Trophoblast cell (in vitro differentiated cells and primary cell): ENCODE measurements at regions not wholly inside any gene's neighbourhood (a gene's known extent, or its start where the extent isn't known, plus 50 kb on each side); places are given as distances from the start of the nearest gene placed in this dataset.

Experiments
- DNase-seq, 2 donors: peaks; one replicate each; pipeline ENCODE4 v3.0.0-alpha.2; 2016
- H2AFZ ChIP-seq: 2 replicates; pipeline ENCODE4 v1.6.1; 2013; ENCODE audit warnings: low read length, moderate library complexity, mild to moderate bottlenecking; ENCODE audit not compliant: insufficient read depth, poor library complexity
- H2AK5ac ChIP-seq: 2 replicates; pipeline ENCODE4 v1.6.1; 2013; ENCODE audit warnings: mild to moderate bottlenecking, low read length
- H2BK120ac ChIP-seq: 2 replicates; pipeline ENCODE4 v1.6.1; 2013; ENCODE audit warnings: low read length, mild to moderate bottlenecking, moderate library complexity; ENCODE audit not compliant: insufficient read depth, poor library complexity
- H2BK12ac ChIP-seq: 2 replicates; pipeline ENCODE4 v1.6.1; 2013; ENCODE audit warnings: mild to moderate bottlenecking, low read length, moderate library complexity
- H2BK5ac ChIP-seq: 2 replicates; pipeline ENCODE4 v1.6.1; 2013; ENCODE audit warnings: low read length, low read depth, moderate library complexity, mild to moderate bottlenecking; ENCODE audit not compliant: poor library complexity
- H3K14ac ChIP-seq: 2 replicates; pipeline ENCODE4 v1.6.1; 2013; ENCODE audit warnings: mild to moderate bottlenecking, low read length
- H3K18ac ChIP-seq: 2 replicates; pipeline ENCODE4 v1.6.1; 2013; ENCODE audit warnings: mild to moderate bottlenecking, low read length
- H3K23ac ChIP-seq: 2 replicates; pipeline ENCODE4 v1.6.1; 2013; ENCODE audit warnings: low read length
- H3K27ac ChIP-seq: 2 replicates; pipeline ENCODE4 v1.5.1; 2013; ENCODE audit warnings: low read depth, mild to moderate bottlenecking, inconsistent platforms, low read length, moderate library complexity
- H3K27me3 ChIP-seq: 2 replicates; pipeline ENCODE4 v1.6.1; 2013; ENCODE audit warnings: inconsistent platforms, mild to moderate bottlenecking, low read length, moderate library complexity; ENCODE audit not compliant: insufficient read depth
- H3K36me3 ChIP-seq, 2 experiments: 1 replicate in 1 of 2; 2 replicates in 1 of 2; pipeline ENCODE4 v1.6.1; 2013; ENCODE audit warnings: low read length in 2 of 2, mild to moderate bottlenecking in 2 of 2, moderate library complexity in 1 of 2; ENCODE audit not compliant: insufficient read depth in 2 of 2, control insufficient read depth in 1 of 2
- H3K4ac ChIP-seq: 2 replicates; pipeline ENCODE4 v1.6.1; 2013; ENCODE audit warnings: low read depth, mild to moderate bottlenecking, low read length, moderate library complexity
- H3K4me1 ChIP-seq, 2 experiments: 1 replicate in 1 of 2; 2 replicates in 1 of 2; pipeline ENCODE4 v1.6.1; 2013; ENCODE audit warnings: low read length in 2 of 2, mild to moderate bottlenecking in 2 of 2, moderate library complexity in 1 of 2; ENCODE audit not compliant: insufficient read depth in 2 of 2, control insufficient read depth in 1 of 2
- H3K4me2 ChIP-seq: 2 replicates; pipeline ENCODE4 v1.6.1; 2013; ENCODE audit warnings: inconsistent platforms, mild to moderate bottlenecking, low read length, moderate library complexity
- H3K4me3 ChIP-seq: 2 replicates; pipeline ENCODE4 v1.5.1; 2013; ENCODE audit warnings: mild to moderate bottlenecking, low read depth, low read length, inconsistent platforms
- H3K79me1 ChIP-seq: one replicate; pipeline ENCODE4 v1.6.1; 2013; ENCODE audit warnings: low read length
- H3K79me2 ChIP-seq: 2 replicates; pipeline ENCODE4 v1.6.1; 2013; ENCODE audit warnings: low read length, mild to moderate bottlenecking; ENCODE audit not compliant: control insufficient read depth, insufficient read depth, poor library complexity
- H3K9ac ChIP-seq: 2 replicates; pipeline ENCODE4 v1.6.1; 2013; ENCODE audit warnings: mild to moderate bottlenecking, low read length
- H3K9me3 ChIP-seq: 2 replicates; pipeline ENCODE4 v1.6.1; 2013; ENCODE audit warnings: low read depth, mild to moderate bottlenecking, control low read depth, inconsistent platforms, low read length; ENCODE audit not compliant: insufficient read depth
- H4K12ac ChIP-seq: 2 replicates; pipeline ENCODE4 v1.6.1; 2013; ENCODE audit warnings: low read depth, mild to moderate bottlenecking, low read length, moderate library complexity
- H4K8ac ChIP-seq: 2 replicates; pipeline ENCODE4 v1.6.1; 2013; ENCODE audit warnings: low read depth, mild to moderate bottlenecking, low read length, moderate library complexity
- H4K91ac ChIP-seq: one replicate; pipeline ENCODE4 v1.6.1; 2013; ENCODE audit warnings: low read depth, mild to moderate bottlenecking, low read length, moderate library complexity
- WGBS: extraction: QIAGEN DNeasy Blood & Tissue Kit; methylation state at CpG from one replicate; pipeline ENCODE4 v1.1.7; 2013; ENCODE audit warnings: missing lambda C conversion rate; ENCODE audit not compliant: insufficient read length, insufficient coverage; ENCODE audit errors: extremely low coverage; 5-methylcytosine and 5-hydroxymethylcytosine counted together

DNA sequence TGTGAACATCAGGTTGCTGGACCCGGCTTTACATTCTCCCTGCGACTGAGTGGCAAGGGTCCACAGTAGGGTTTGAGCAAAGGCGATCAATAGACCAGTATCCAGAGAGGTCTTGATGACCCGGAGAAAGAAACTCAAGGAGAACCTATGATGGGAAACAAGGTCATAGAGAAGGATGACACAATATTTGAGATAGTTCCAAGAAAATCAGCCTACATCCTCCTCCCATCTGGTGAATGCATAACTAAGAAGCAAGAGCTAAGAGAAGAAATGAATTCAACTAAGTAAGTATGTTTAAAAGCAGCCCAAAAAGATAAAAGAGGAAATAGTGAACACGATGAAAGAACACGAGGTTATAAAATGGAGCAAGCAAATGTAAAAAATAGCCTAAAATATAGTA, 166.3 kb downstream of the CD8B2 start:
- H2AK5ac ChIP-seq, result no peak overlapping the region
- no peaks in the 10 kb centered on the region for H3K27me3 ChIP-seq
- no CpG with 5 or more reads among the region's 6 CpGs for WGBS
- H3K36me3 ChIP-seq, result no peaks in the 10 kb centered on the region
- H3K79me1 ChIP-seq, result no peaks in the 10 kb centered on the region
- no peak overlapping the region for H2BK120ac ChIP-seq
- H3K27ac ChIP-seq, result no peak overlapping the region
- no peak overlapping the region for H3K9ac ChIP-seq
- H3K14ac ChIP-seq, result no peak overlapping the region
- no peak overlapping the region for H3K4me3 ChIP-seq
- H4K12ac ChIP-seq, result no peak overlapping the region
- H2AFZ ChIP-seq, result no peak overlapping the region
- H4K91ac ChIP-seq, result no peak overlapping the region
- no peak for DNase-seq
- no peak overlapping the region for H2BK12ac ChIP-seq
- H2BK5ac ChIP-seq, result no peak overlapping the region
- H4K8ac ChIP-seq, result no peak overlapping the region
- no peak overlapping the region for H3K18ac ChIP-seq
- no peaks in the 10 kb centered on the region for H3K9me3 ChIP-seq
- no peaks in the 10 kb centered on the region for H3K4me1 ChIP-seq
- no peak overlapping the region for H3K4me2 ChIP-seq
- H3K23ac ChIP-seq, result no peak overlapping the region
- no peaks in the 10 kb centered on the region for H3K79me2 ChIP-seq
- no peak overlapping the region for H3K4ac ChIP-seq

- Histone ChIP-seq H2BK12ac (no peak overlapping the region), H3K27ac (no peak overlapping the region), H4K91ac (no peak overlapping the region), H2BK120ac (no peak overlapping the region), H3K14ac (no peak overlapping the region), H3K36me3 (no peaks in the 10 kb centered on the region), H3K23ac (no peak overlapping the region), H2AFZ (no peak overlapping the region), H3K27me3 (no peaks in the 10 kb centered on the region), H3K79me2 (no peaks in the 10 kb centered on the region), H2BK5ac (no peak overlapping the region), H4K8ac (no peak overlapping the region), H3K4me1 (no peaks in the 10 kb centered on the region), H4K12ac (no peak overlapping the region), H3K9me3 (peaks cover 1% of the 10 kb centered on the region), H2AK5ac (no peak overlapping the region), H3K18ac (no peak overlapping the region), H3K79me1 (no peaks in the 10 kb centered on the region), H3K4me3 (no peak overlapping the region), H3K4ac (no peak overlapping the region), H3K9ac (no peak overlapping the region), H3K4me2 (no peak overlapping the region)
- no peak for DNase-seq
- no CpG with 5 or more reads among the region's 4 CpGs for WGBS
Measured at GRCh38 chr2:106658616-106659015, 171.5 kb downstream of the CD8B2 start.

GRCh38 chr2:106664669-106665068, 177.5 kb downstream of the CD8B2 start:
- H3K23ac ChIP-seq, result no peak overlapping the region
- H4K12ac ChIP-seq, result no peak overlapping the region
- H3K36me3 ChIP-seq, result no peaks in the 10 kb centered on the region
- H4K8ac ChIP-seq, result no peak overlapping the region
- no peak for DNase-seq
- no peak overlapping the region for H3K4me2 ChIP-seq
- H2BK12ac ChIP-seq, result no peak overlapping the region
- H2BK120ac ChIP-seq, result no peak overlapping the region
- no CpG with 5 or more reads among the region's 3 CpGs for WGBS
- H3K4me1 ChIP-seq, result no peaks in the 10 kb centered on the region
- H3K9me3 ChIP-seq, result peaks cover 4% of the 10 kb centered on the region
- H3K18ac ChIP-seq, result no peak overlapping the region
- no peak overlapping the region for H2BK5ac ChIP-seq
- H4K91ac ChIP-seq, result no peak overlapping the region
- H3K79me2 ChIP-seq, result no peaks in the 10 kb centered on the region
- no peak overlapping the region for H3K27ac ChIP-seq
- no peaks in the 10 kb centered on the region for H3K79me1 ChIP-seq
- H3K9ac ChIP-seq, result no peak overlapping the region
- no peak overlapping the region for H3K14ac ChIP-seq
- H2AFZ ChIP-seq, result no peak overlapping the region
- no peak overlapping the region for H3K4me3 ChIP-seq
- no peak overlapping the region for H2AK5ac ChIP-seq
- no peaks in the 10 kb centered on the region for H3K27me3 ChIP-seq
- no peak overlapping the region for H3K4ac ChIP-seq

DNA sequence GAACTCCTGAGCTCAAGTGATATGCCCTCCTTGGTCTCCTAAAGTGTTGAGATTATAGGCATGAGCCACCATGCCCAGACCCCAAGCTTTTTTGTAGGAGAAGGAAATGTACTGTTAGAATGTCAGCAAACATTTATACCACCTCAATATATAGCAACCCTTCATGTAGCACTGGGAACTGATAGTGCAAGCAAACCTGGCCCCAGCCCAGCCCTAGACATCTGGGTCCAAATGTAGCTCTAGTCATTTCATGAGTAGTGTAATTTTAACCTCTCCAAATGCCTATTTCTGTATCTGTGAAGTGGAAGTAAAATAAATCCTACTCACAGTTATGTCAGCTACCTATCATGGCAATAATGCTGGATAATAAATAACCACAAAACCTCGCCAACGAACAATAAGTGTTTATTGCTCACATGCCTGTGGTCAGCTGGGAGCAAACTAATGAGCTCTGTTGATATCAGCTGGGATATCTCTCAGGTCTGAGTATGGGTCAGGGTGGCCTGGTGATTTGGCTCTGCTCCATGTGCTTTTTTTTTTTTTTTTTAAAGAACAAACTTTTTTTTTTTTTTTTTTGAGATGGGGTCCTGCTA, 180.4 kb downstream of the CD8B2 start:
- H3K9ac ChIP-seq, result no peak overlapping the region
- no peaks in the 10 kb centered on the region for H3K79me2 ChIP-seq
- WGBS, result no CpG with 5 or more reads among the region's 2 CpGs
- no peak overlapping the region for H3K27ac ChIP-seq
- H3K79me1 ChIP-seq, result no peaks in the 10 kb centered on the region
- no peak overlapping the region for H4K8ac ChIP-seq
- H2AFZ ChIP-seq, result no peak overlapping the region
- no peaks in the 10 kb centered on the region for H3K36me3 ChIP-seq
- H2BK12ac ChIP-seq, result no peak overlapping the region
- H2BK5ac ChIP-seq, result no peak overlapping the region
- H3K4ac ChIP-seq, result no peak overlapping the region
- H3K4me3 ChIP-seq, result no peak overlapping the region
- H2BK120ac ChIP-seq, result no peak overlapping the region
- H3K14ac ChIP-seq, result no peak overlapping the region
- H4K12ac ChIP-seq, result no peak overlapping the region
- H3K23ac ChIP-seq, result no peak overlapping the region
- H4K91ac ChIP-seq, result no peak overlapping the region
- H3K27me3 ChIP-seq, result no peaks in the 10 kb centered on the region
- H3K4me2 ChIP-seq, result no peak overlapping the region
- H2AK5ac ChIP-seq, result no peak overlapping the region
- no peak for DNase-seq
- no peak overlapping the region for H3K18ac ChIP-seq
- H3K9me3 ChIP-seq, result peaks cover 7% of the 10 kb centered on the region
- H3K4me1 ChIP-seq, result no peaks in the 10 kb centered on the region
